OCI-LY7 (cell line): ENCODE measurements at regions not wholly inside any gene's neighbourhood (a gene's known extent, or its start where the extent isn't known, plus 50 kb on each side); places are given as distances from the start of the nearest gene placed in this dataset.

Source experiments
- BruUV-seq: library from RNA; stranded (reverse); fragments of 400-500 nt; replicated peaks from 2 replicates; lab custom pipeline; 2021; lab: Mats Ljungman, UMichigan
- CTCF ChIA-PET: fragments of 300-600 bp; sonication (Branson Sonifier 250); formaldehyde crosslinking; loops from one replicate; lab custom pipeline; 2022; ENCODE audit warnings: antibody characterized with exemption; ENCODE audit not compliant: unreplicated experiment; lab: Charles Lee
- POLR2A ChIA-PET: fragments of 300-600 bp; sonication (Branson Sonifier 250); formaldehyde crosslinking; loops from one replicate; lab custom pipeline; 2022; ENCODE audit warnings: antibody characterized with exemption; lab: Charles Lee
- DNase-seq: peaks from one replicate; pipeline ENCODE4 v3.0.0-alpha.2; 2015; ENCODE audit warnings: low spot score
- H2AFZ ChIP-seq: fragments of 200-600 bp; sonication (generic), shearing (Covaris generic); 2 replicates; pipeline ENCODE4 v1.6.1; 2014; ENCODE audit warnings: mild to moderate bottlenecking, antibody characterized with exemption, low read length, moderate library complexity
- H3K27ac ChIP-seq: fragments of 200-600 bp; sonication (generic); 2 replicates; pipeline ENCODE4 v1.5.1; 2014; ENCODE audit warnings: mixed run types, low read depth, mild to moderate bottlenecking, moderate library complexity, low read length, inconsistent platforms; ENCODE audit not compliant: poor library complexity, severe bottlenecking
- H3K36me3 ChIP-seq: fragments of 200-600 bp; sonication (generic); 2 replicates; pipeline ENCODE4 v1.6.1; 2014; ENCODE audit warnings: mild to moderate bottlenecking, antibody characterized with exemption, low read length, moderate library complexity, mixed read lengths; ENCODE audit not compliant: insufficient read depth
- H3K4me1 ChIP-seq: fragments of 200-600 bp; sonication (generic); 2 replicates; pipeline ENCODE4 v1.5.1; 2014; ENCODE audit warnings: mild to moderate bottlenecking, low read length; ENCODE audit not compliant: insufficient read depth, poor library complexity, severe bottlenecking
- H3K4me2 ChIP-seq: fragments of 200-600 bp; sonication (generic); 2 replicates; pipeline ENCODE4 v1.6.1; 2014; ENCODE audit warnings: mild to moderate bottlenecking, low read length
- H3K4me3 ChIP-seq: fragments of 200-600 bp; sonication (generic); 2 replicates; pipeline ENCODE4 v1.5.1; 2014; ENCODE audit warnings: mild to moderate bottlenecking, low read depth, low read length; ENCODE audit not compliant: poor library complexity, severe bottlenecking
- H3K79me2 ChIP-seq: fragments of 200-600 bp; sonication (generic); 2 replicates; pipeline ENCODE4 v1.6.1; 2016; ENCODE audit warnings: low read depth, mild to moderate bottlenecking, low read length, moderate library complexity, mixed read lengths; ENCODE audit not compliant: insufficient read depth
- H3K9me2 ChIP-seq: fragments of 200-600 bp; sonication (generic); 2 replicates; pipeline ENCODE4 v1.6.1; 2016; ENCODE audit warnings: mild to moderate bottlenecking, low read length, mixed read lengths; ENCODE audit not compliant: insufficient read depth
- H3K9me3 ChIP-seq: fragments of 200-600 bp; sonication (generic); 2 replicates; pipeline ENCODE4 v1.6.1; 2014; ENCODE audit warnings: mild to moderate bottlenecking, mixed run types, low read length, mixed read lengths
- H4K20me1 ChIP-seq: fragments of 200-600 bp; sonication (generic); 2 replicates; pipeline ENCODE4 v1.6.1; 2014; ENCODE audit warnings: mild to moderate bottlenecking, antibody characterized with exemption, low read length, moderate library complexity, mixed read lengths; ENCODE audit not compliant: insufficient read depth
- EZH2phosphoT487 ChIP-seq: fragments of 200-600 bp; sonication (generic); IDR thresholded peaks from 2 replicates; pipeline ENCODE4 v1.6.1; 2018; ENCODE audit warnings: low read depth, borderline replicate concordance, mild to moderate bottlenecking, mixed run types, antibody characterized with exemption, low read length, moderate library complexity, mixed read lengths
- intact Hi-C: fragments of 100-400 bp; cut with micrococcal nuclease; formaldehyde crosslinking; loops from one replicate; pipeline ENCODE4 v1.10.0; 2022; ENCODE audit not compliant: unreplicated experiment
- TF ChIP-seq, protein P1 (sequence below): fragments of 200-600 bp; sonication (generic); conservative IDR thresholded peaks from 2 replicates; pipeline ENCODE4 v1.5.1; 2014; ENCODE audit warnings: mild to moderate bottlenecking, antibody characterized with exemption, low read length, moderate library complexity, mixed read lengths

DNA sequence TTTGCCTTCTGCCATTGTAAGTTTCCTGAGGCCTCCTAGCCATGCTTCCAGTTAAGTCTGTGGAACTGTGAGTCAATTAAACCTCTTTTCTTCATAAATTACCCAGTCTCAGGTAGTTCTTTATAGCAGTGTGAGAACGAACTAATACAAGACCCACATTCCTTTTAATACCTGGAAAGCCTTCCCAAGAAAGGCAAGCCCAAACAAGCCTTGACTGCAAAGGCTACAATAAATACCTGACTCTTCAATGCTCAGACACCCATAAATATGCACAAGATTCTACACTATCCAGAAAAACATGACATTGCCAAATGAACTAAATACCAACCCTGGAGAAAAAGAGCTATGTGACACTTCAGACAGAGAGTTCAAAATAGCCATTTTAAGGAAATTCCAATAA, 338.8 kb downstream of the HAO1 start:
- H3K4me1 ChIP-seq: no peaks in the 10 kb centered on the region
- H2AFZ ChIP-seq: no peak overlapping the region
- H3K79me2 ChIP-seq: no peaks in the 10 kb centered on the region
- no peak for TF ChIP-seq EZH2phosphoT487
- TF ChIP-seq, protein P1, sequence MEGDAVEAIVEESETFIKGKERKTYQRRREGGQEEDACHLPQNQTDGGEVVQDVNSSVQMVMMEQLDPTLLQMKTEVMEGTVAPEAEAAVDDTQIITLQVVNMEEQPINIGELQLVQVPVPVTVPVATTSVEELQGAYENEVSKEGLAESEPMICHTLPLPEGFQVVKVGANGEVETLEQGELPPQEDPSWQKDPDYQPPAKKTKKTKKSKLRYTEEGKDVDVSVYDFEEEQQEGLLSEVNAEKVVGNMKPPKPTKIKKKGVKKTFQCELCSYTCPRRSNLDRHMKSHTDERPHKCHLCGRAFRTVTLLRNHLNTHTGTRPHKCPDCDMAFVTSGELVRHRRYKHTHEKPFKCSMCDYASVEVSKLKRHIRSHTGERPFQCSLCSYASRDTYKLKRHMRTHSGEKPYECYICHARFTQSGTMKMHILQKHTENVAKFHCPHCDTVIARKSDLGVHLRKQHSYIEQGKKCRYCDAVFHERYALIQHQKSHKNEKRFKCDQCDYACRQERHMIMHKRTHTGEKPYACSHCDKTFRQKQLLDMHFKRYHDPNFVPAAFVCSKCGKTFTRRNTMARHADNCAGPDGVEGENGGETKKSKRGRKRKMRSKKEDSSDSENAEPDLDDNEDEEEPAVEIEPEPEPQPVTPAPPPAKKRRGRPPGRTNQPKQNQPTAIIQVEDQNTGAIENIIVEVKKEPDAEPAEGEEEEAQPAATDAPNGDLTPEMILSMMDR: no peak
- no peaks in the 10 kb centered on the region for H3K9me3 ChIP-seq
- intact Hi-C loops: no loop called here
- ChIA-PET POLR2A (no interaction called here), CTCF (no interaction called here)
- no peak overlapping the region for H3K27ac ChIP-seq
- no peaks in the 10 kb centered on the region for H3K36me3 ChIP-seq
- DNase-seq: no peak
- no TSS peak for BruUV-seq
- no peaks in the 10 kb centered on the region for H4K20me1 ChIP-seq
- no peak overlapping the region for H3K4me2 ChIP-seq
- H3K9me2 ChIP-seq: no peaks in the 10 kb centered on the region
- H3K4me3 ChIP-seq: no peak overlapping the region

DNA sequence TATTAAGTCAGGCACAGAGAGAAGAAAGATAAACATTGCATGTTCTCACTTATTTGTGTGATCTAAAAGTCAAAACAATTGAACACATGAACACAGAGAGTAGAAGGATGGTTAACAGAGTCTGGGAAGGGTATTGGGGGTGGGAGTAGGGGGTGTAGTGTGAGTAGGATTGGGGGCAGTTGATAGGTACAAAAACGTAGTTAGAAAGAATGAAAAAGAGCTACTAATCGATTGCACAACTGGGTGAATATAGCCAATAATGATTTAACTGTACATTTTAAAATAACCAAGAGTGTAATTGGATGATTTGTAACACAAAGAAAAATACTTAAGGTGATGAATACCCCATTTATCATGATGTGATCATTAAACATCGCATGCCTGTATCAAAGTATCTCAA, 333.3 kb downstream of the HAO1 start:
- H3K4me3 ChIP-seq: no peak overlapping the region
- H3K79me2 ChIP-seq: no peaks in the 10 kb centered on the region
- H3K36me3 ChIP-seq: no peaks in the 10 kb centered on the region
- no peaks in the 10 kb centered on the region for H4K20me1 ChIP-seq
- no peaks in the 10 kb centered on the region for H3K9me3 ChIP-seq
- no peak overlapping the region for H3K4me2 ChIP-seq
- H3K27ac ChIP-seq: no peak overlapping the region
- ChIA-PET CTCF (no interaction called here), POLR2A (interaction anchor here (0.7 to 1.3 kb wide), 2 partner anchors 13 to 26 kb away, joined by 3 to 5 read pairs; no protein-coding TSS in a partner anchor)
- no peaks in the 10 kb centered on the region for H3K9me2 ChIP-seq
- no peak for DNase-seq
- H2AFZ ChIP-seq: no peak overlapping the region
- TF ChIP-seq, protein P1: no peak
- TF ChIP-seq EZH2phosphoT487: no peak
- no TSS peak for BruUV-seq
- no peaks in the 10 kb centered on the region for H3K4me1 ChIP-seq
- intact Hi-C loops: no loop called here

DNA sequence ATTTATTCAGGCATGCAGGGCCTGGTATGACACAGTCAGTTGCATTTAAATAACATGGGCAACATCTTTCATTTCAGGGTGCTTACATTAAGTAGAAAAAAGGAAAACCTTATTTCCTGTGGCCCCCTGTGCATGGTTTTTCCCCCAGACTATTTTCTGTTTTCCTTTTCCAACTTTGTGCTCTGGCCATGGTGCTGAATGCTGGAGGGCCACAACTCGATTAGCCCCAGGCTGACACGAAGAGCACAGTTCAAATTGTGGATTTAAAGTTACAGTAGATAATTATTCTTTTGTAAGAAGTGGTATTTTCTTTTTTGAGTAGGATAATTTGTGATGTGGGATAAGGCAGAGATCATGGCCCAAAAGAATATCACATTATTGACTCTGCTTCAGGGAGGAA, 332.0 kb downstream of the HAO1 start:
- no TSS peak for BruUV-seq
- TF ChIP-seq, protein P1: no peak
- TF ChIP-seq EZH2phosphoT487: no peak
- no peaks in the 10 kb centered on the region for H3K9me2 ChIP-seq
- H3K4me3 ChIP-seq: no peak overlapping the region
- no peaks in the 10 kb centered on the region for H3K79me2 ChIP-seq
- ChIA-PET CTCF (no interaction called here), POLR2A (no interaction called here)
- H2AFZ ChIP-seq: no peak overlapping the region
- no peak overlapping the region for H3K27ac ChIP-seq
- H3K4me1 ChIP-seq: no peaks in the 10 kb centered on the region
- H3K36me3 ChIP-seq: no peaks in the 10 kb centered on the region
- peak; percentile 3 for DNase-seq
- intact Hi-C loops: no loop called here
- no peak overlapping the region for H3K4me2 ChIP-seq
- no peaks in the 10 kb centered on the region for H3K9me3 ChIP-seq
- no peaks in the 10 kb centered on the region for H4K20me1 ChIP-seq
